Omental fat pad (tissue), 3 donors: ENCODE measurements at regions not wholly inside any gene's neighbourhood (a gene's known extent, or its start where the extent isn't known, plus 50 kb on each side); places are given as distances from the start of the nearest gene placed in this dataset.

Experiments
- ATAC-seq: fragments of 150-250 bp; one replicate; pipeline ENCODE4 v1.9.1; 2016; ENCODE audit warnings: mild to moderate bottlenecking, moderate library complexity; ENCODE audit not compliant: low FRiP score
- DNase-seq: peaks from one replicate; pipeline ENCODE4 v3.0.0-alpha.2; 2019; ENCODE audit warnings: low spot score
- TF ChIP-seq, protein P1 (sequence below), 3 donors: fragments of 450-650 bp; IDR thresholded peaks; one replicate each; pipeline ENCODE4 v1.5.1; 2016 to 2017; ENCODE audit warnings: antibody characterized with exemption in 3 of 3, mild to moderate bottlenecking in 3 of 3, moderate library complexity in 2 of 3

DNA sequence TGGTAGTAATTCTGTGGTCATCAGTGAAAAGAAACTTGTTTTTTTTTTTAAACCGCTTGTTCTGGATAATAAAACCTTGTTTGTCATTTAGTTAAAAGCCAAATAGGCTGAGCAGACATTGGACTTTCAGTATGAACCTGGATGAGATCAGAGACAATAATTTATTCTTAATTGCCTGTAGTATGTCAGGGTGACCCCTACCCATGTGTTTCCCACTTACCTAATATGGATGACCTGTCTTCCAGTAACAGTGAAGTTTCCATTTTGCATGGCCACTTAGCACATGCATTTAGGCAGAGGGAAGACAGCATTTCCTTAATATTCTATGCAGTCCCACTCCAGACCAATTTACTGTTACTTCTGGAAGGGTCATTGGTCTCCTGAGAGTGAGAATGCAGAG, 87.6 kb upstream of the CFAP20DC start:
- DNase-seq (no peak), ATAC-seq (no peak)
- TF ChIP-seq, protein P1, sequence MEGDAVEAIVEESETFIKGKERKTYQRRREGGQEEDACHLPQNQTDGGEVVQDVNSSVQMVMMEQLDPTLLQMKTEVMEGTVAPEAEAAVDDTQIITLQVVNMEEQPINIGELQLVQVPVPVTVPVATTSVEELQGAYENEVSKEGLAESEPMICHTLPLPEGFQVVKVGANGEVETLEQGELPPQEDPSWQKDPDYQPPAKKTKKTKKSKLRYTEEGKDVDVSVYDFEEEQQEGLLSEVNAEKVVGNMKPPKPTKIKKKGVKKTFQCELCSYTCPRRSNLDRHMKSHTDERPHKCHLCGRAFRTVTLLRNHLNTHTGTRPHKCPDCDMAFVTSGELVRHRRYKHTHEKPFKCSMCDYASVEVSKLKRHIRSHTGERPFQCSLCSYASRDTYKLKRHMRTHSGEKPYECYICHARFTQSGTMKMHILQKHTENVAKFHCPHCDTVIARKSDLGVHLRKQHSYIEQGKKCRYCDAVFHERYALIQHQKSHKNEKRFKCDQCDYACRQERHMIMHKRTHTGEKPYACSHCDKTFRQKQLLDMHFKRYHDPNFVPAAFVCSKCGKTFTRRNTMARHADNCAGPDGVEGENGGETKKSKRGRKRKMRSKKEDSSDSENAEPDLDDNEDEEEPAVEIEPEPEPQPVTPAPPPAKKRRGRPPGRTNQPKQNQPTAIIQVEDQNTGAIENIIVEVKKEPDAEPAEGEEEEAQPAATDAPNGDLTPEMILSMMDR (IDR thresholded peaks at IDR 0.05): no peak

GRCh38 chr3:59136081-59136480, 86.3 kb upstream of the CFAP20DC start:
- DNase-seq: no peak
- TF ChIP-seq, protein P1 (IDR thresholded peaks at IDR 0.05): no peak
- ATAC-seq: no peak

DNA sequence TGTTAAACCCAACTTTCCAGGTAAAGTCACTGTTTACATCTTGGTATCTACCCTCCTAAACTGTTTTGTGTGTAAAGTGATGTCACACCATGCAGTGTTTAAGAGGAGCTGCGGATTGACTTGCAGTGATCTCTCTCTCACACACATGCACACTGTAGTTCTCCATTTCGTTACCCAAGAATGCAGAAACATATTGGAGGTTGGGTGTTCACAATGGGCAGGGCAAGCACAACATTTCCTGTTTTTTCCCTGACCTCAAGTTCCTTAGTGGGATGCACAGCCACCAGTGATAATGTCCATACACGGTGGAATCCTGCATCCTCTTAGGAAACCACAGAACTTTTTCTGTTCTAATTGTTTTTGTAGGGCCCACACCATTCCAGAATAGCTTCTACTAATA, 85.3 kb upstream of the CFAP20DC start:
- TF ChIP-seq, protein P1 (IDR thresholded peaks at IDR 0.05): no peak
- DNase-seq (no peak), ATAC-seq (no peak)

DNA sequence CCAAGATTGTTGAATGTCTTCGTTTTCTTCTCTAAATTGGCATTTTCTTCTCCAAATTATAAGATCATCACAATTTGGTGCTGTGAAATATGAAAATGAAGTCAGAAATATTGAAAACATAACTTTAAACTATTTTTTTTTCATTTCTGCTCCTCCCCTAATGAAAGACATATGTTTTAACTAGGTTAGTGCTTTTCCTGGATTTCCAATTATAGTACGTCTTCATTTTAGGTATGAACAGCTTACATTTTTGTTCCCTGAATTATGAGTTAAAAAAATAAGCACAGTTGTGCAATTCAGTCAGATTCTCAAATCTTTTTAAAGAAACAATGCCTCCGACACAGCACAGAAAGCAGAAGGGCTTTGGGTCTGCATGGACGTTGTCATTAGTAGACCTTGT, 83.5 kb upstream of the CFAP20DC start:
- DNase-seq (no peak), ATAC-seq (no peak)
- TF ChIP-seq, protein P1 (IDR thresholded peaks at IDR 0.05): no peak

DNA sequence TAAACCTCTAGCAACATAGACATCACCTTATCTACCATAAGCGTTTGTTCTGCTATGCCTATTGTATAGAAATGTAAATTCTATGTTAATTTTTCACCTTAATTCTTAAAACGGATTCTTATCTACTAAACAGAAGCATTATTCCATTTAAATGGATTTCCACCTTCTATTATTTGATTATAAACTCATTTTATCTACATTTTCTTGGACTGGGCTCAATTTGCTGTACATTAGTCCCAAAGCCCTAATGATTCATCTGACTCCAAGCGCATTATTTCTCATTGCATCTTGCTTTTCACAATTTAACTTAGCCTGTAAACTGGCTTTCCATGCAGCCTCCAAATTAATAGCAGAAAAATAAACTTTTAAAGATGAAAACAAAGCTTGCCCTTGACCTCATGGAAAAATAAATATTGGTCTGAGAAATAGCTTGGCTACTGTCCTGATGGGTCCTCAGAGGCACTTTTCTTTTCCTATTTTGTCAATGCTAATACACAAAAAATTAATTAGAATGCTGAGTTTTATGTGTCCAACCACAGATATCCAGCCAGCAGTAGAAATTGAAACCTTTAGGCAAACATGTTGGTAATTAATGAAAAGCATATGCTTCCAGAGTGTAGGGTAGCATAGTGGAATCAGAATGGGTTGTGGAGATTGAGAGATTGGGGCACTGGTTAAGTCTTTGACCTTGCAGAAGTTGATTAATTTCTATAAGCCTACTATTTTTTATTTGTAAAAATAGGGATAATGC, 81.4 kb upstream of the CFAP20DC start:
- TF ChIP-seq, protein P1 (IDR thresholded peaks at IDR 0.05): no peak
- DNase-seq (no peak), ATAC-seq (no peak)

DNA sequence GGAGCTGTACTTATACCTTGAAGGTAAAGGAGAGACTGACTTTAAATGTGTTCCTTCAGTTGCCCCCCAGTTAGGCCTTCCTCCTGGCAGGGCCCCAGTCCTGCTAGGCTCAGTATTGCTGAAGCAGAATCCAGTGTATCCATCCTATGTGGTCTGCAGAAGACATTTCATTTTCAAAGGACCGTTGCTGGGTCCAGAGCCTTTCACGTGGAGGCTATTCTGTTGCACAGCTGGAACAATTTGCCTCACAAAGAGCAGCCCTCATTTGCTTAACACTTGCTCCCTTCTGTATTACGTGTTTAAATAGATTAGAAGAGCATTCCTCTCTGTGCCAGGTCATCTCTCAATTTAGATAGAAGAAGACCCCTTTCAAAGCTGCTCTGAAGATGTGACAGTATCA, 78.9 kb upstream of the CFAP20DC start:
- TF ChIP-seq, protein P1 (IDR thresholded peaks at IDR 0.05): no peak
- ATAC-seq: no peak

GRCh38 chr3:59127071-59127470, 77.2 kb upstream of the CFAP20DC start:
- TF ChIP-seq, protein P1 (IDR thresholded peaks at IDR 0.05): no peak
- DNase-seq (no peak), ATAC-seq (no peak)

More for the DNA sequence above, 78.9 kb upstream of the CFAP20DC start:
- DNase-seq: no peak
